ENCODE measurements at regions not wholly inside any gene's neighbourhood (a gene's known extent, or its start where the extent isn't known, plus 50 kb on each side); places are given as distances from the start of the nearest gene placed in this dataset.

DNA sequence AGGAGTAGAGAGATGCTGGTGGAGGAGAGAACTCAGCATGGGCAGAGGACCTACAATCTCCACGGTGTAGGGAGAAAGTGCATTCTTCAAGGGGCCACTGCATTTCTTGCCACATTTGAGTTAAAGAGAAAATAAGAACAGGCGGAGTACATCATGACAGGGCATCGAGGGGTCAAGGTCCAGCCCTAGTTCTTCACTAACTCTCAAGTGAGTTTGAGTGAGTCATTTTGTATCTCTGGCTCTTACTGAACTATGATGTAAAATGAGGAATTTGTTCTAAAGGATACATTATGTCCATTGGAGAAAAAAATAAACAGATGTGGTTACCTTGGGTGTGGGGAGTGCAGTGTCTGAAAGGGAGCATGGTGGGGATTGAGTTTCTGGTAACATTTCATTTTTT, 182.9 kb downstream of the XPNPEP1 start:
- no peak for TF ChIP-seq TEAD4 (IDR thresholded peaks at IDR 0.05)
- TF ChIP-seq TCF12 (IDR thresholded peaks at IDR 0.05; ENCODE audit: low read depth), result no peak
- no peak for TF ChIP-seq TAF1 (IDR thresholded peaks at IDR 0.05; ENCODE audit: low read depth)
- TF ChIP-seq, protein P1, sequence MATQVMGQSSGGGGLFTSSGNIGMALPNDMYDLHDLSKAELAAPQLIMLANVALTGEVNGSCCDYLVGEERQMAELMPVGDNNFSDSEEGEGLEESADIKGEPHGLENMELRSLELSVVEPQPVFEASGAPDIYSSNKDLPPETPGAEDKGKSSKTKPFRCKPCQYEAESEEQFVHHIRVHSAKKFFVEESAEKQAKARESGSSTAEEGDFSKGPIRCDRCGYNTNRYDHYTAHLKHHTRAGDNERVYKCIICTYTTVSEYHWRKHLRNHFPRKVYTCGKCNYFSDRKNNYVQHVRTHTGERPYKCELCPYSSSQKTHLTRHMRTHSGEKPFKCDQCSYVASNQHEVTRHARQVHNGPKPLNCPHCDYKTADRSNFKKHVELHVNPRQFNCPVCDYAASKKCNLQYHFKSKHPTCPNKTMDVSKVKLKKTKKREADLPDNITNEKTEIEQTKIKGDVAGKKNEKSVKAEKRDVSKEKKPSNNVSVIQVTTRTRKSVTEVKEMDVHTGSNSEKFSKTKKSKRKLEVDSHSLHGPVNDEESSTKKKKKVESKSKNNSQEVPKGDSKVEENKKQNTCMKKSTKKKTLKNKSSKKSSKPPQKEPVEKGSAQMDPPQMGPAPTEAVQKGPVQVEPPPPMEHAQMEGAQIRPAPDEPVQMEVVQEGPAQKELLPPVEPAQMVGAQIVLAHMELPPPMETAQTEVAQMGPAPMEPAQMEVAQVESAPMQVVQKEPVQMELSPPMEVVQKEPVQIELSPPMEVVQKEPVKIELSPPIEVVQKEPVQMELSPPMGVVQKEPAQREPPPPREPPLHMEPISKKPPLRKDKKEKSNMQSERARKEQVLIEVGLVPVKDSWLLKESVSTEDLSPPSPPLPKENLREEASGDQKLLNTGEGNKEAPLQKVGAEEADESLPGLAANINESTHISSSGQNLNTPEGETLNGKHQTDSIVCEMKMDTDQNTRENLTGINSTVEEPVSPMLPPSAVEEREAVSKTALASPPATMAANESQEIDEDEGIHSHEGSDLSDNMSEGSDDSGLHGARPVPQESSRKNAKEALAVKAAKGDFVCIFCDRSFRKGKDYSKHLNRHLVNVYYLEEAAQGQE (IDR thresholded peaks at IDR 0.05; ENCODE audit: low read depth), result no peak
- no peak for TF ChIP-seq FOXM1 (IDR thresholded peaks at IDR 0.05; ENCODE audit: borderline replicate concordance, low read depth)
- TF ChIP-seq, protein P2, sequence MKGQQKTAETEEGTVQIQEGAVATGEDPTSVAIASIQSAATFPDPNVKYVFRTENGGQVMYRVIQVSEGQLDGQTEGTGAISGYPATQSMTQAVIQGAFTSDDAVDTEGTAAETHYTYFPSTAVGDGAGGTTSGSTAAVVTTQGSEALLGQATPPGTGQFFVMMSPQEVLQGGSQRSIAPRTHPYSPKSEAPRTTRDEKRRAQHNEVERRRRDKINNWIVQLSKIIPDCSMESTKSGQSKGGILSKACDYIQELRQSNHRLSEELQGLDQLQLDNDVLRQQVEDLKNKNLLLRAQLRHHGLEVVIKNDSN (IDR thresholded peaks at IDR 0.05), result no peak
- TF ChIP-seq, protein P3, sequence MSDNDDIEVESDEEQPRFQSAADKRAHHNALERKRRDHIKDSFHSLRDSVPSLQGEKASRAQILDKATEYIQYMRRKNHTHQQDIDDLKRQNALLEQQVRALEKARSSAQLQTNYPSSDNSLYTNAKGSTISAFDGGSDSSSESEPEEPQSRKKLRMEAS (IDR thresholded peaks at IDR 0.05), result no peak

Measured in Ishikawa (cell line).